ENCODE measurements at regions not wholly inside any gene's neighbourhood (a gene's known extent, or its start where the extent isn't known, plus 50 kb on each side); places are given as distances from the start of the nearest gene placed in this dataset.

DNA sequence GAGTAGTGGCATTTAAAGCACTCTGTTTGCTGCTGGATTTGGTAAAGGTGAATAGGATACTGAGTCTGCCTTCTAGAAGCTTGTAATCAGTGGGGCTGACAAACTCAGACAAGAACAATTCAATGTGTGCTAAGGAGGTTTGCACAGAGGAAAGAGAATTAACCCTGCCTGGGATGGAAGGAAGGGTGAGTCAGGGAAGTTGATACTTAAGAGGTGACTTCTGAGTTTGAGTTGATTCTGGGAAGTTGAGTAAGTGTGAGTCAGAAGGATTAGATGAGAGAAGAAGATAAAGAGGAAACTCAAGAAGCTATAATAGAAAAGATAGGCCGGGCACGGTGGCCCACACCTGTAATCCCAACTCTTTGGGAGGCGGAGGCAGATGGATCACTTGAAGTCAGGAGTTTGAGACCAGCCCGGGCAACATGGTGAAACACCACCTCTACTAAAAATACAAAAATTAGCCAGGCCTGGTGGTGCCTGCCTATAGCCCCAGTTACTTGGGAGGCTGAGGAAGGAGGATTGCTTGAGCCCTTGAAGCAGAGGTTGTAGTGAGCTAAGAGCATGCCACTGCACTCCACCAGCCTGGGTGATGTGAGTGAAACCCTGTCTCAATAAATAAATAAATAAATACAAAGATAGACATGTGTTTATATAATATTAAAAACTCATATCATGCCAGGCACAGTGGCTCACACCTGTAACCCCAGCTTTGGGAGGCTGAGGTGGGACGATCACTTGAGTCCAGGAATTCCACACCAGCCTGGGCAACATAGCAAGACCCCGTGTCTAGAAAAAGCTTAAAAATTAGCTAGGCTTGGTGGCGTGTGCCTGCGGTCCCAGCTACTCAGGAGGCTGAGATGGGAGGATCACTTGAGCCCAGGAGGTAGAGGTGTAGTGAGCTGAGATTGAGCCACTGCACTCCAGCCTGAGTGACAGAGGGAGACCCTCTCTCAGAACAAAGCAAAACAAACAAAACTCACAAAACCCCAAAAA is 126.8 kb upstream of the CPM start:
- Histone ChIP-seq H3K27me3 (ENCODE audit: control insufficient read depth, insufficient read depth, low read length) (no peaks in the 10 kb centered on the region), H3K4me3 (ENCODE audit: low read depth, low read length) (no peak overlapping the region), H3K36me3 (ENCODE audit: control insufficient read depth, insufficient read depth, low read length) (no peaks in the 10 kb centered on the region)
- peak; percentile 70 for DNase-seq (ENCODE audit: low read depth)
- TF ChIP-seq, protein P1, sequence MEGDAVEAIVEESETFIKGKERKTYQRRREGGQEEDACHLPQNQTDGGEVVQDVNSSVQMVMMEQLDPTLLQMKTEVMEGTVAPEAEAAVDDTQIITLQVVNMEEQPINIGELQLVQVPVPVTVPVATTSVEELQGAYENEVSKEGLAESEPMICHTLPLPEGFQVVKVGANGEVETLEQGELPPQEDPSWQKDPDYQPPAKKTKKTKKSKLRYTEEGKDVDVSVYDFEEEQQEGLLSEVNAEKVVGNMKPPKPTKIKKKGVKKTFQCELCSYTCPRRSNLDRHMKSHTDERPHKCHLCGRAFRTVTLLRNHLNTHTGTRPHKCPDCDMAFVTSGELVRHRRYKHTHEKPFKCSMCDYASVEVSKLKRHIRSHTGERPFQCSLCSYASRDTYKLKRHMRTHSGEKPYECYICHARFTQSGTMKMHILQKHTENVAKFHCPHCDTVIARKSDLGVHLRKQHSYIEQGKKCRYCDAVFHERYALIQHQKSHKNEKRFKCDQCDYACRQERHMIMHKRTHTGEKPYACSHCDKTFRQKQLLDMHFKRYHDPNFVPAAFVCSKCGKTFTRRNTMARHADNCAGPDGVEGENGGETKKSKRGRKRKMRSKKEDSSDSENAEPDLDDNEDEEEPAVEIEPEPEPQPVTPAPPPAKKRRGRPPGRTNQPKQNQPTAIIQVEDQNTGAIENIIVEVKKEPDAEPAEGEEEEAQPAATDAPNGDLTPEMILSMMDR (IDR thresholded peaks at IDR 0.05; ENCODE audit: insufficient read depth, low read depth, low read length) = no peak
- ChIA-PET CTCF (interaction anchor here (1.2 to 1.4 kb wide), 2 partner anchors 10 to 89 kb away, joined by 4 read pairs; no protein-coding TSS in a partner anchor), POLR2A (no interaction called here)

DNA sequence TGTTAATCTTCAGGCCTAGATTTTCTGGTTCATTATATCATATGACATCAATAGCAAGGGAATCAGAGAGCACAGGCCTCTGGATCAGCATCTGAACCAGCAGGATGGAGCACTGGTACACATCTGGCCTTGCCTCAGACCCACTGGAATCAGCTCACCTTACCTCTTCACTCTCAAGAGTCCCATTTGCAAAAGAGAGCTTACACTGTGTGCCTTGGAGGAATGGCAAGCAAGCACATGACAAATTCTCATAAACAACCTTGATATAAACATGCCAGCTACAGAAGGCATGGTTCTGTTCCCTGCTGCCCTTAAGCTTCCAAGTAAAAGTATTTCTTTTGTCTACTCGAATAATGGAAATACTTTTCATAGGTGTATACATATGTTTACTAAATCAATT is 128.6 kb upstream of the CPM start:
- CTCF ChIA-PET = interaction anchor here (0.6 to 1.5 kb wide), 4 partner anchors 118 to 199 kb away, joined by 3 to 4 read pairs (median 4); no protein-coding TSS in a partner anchor

DNA sequence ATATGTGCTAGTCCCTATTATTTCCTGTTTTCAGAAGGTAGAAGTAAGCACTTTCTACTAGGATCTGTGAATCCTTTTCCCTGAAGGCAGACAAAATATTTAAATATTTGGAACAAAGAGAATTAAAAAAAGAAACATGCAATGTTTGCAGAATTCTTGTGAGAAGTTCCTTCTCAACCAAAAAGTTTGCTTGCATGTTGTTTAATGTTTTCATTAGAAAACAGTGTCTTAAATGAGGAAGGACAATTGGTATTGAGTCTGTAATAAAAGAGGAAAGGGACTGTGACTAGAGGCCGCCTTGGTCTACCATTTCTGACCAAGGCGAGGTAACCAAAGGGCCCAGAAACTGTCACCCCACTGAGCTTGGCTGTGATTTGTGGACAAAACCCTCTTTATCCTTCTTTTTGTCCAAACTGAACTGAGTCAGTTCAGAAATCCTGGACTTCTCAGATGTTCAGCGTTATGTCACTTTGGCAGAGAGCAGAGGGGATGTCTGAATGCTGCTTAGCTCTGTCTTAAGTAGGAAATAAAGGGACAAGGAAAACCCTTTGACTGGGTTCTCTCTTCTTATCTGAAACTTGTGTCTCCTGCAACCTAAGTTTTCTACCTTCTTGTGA is 129.8 kb upstream of the CPM start:
- ChIA-PET CTCF (no interaction called here), POLR2A (no interaction called here)
- no peak overlapping the region for H3K4me3 ChIP-seq (ENCODE audit: low read depth, low read length)
- no peaks in the 10 kb centered on the region for H3K36me3 ChIP-seq (ENCODE audit: control insufficient read depth, insufficient read depth, low read length)
- TF ChIP-seq, protein P1 (IDR thresholded peaks at IDR 0.05; ENCODE audit: insufficient read depth, low read depth, low read length) = no peak
- H3K27me3 ChIP-seq (ENCODE audit: control insufficient read depth, insufficient read depth, low read length) = no peaks in the 10 kb centered on the region
- no peak for DNase-seq (ENCODE audit: low read depth)

More for the DNA sequence above, 128.6 kb upstream of the CPM start:
- Histone ChIP-seq H3K27me3 (ENCODE audit: control insufficient read depth, insufficient read depth, low read length) (no peaks in the 10 kb centered on the region), H3K4me3 (ENCODE audit: low read depth, low read length) (no peak overlapping the region), H3K36me3 (ENCODE audit: control insufficient read depth, insufficient read depth, low read length) (no peaks in the 10 kb centered on the region)
- POLR2A ChIA-PET = no interaction called here
- no peak for DNase-seq (ENCODE audit: low read depth)
- TF ChIP-seq, protein P1 (IDR thresholded peaks at IDR 0.05; ENCODE audit: insufficient read depth, low read depth, low read length) = no peak

DNA sequence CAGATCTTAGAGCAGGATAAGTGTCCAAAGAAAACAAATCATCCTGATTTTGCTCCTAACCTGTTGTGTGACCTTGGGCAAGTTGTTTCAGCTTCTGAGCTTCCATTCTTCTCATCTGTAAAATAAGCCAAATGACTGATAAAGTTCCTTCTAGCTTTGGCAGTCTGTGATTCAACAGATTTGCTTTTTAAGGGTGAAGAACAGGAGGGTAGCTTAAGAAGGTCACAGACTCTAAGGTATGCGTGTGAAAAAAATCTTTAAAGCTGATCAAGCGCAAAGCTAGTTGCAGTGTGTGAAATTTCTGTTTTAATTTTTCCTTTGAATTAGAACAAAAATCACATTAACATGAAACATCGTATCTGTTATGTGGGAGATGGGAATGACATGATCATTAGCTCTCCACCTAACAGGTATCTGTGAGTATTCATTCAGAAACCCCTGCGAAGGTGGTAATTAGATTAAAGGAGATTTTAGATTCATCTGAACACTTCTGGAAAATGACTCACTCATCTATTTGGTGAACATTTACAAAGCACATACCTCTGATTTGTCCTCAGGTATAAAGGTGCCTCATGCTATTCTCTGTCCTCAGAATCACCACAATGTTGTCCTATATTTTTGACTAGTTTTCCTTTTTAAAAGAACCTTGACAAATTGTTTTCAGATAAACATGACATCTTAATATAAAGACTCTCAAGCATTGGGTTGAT is 131.9 kb upstream of the CPM start:
- ChIA-PET CTCF (interaction anchor here (0.7 to 2.9 kb wide), 4 partner anchors 12 to 200 kb away, joined by 3 to 7 read pairs (median 4); no protein-coding TSS in a partner anchor), POLR2A (no interaction called here)
- H3K4me3 ChIP-seq (ENCODE audit: low read depth, low read length) = no peak overlapping the region
- DNase-seq (ENCODE audit: low read depth) = no peak
- TF ChIP-seq, protein P1 (IDR thresholded peaks at IDR 0.05; ENCODE audit: insufficient read depth, low read depth, low read length) = no peak
- H3K36me3 ChIP-seq (ENCODE audit: control insufficient read depth, insufficient read depth, low read length) = no peaks in the 10 kb centered on the region
- H3K27me3 ChIP-seq (ENCODE audit: control insufficient read depth, insufficient read depth, low read length) = no peaks in the 10 kb centered on the region
